ENCODE measurements at regions not wholly inside any gene's neighbourhood (a gene's known extent, or its start where the extent isn't known, plus 50 kb on each side); places are given as distances from the start of the nearest gene placed in this dataset.

- no peak for DNase-seq (ENCODE audit: extremely low read depth in 1 of 11, low read depth in 9 of 11, low spot score in 4 of 11)
These were observed 268.1 kb upstream of the LINC00305 start for GRCh38 chr18:64416990-64417389.

DNA sequence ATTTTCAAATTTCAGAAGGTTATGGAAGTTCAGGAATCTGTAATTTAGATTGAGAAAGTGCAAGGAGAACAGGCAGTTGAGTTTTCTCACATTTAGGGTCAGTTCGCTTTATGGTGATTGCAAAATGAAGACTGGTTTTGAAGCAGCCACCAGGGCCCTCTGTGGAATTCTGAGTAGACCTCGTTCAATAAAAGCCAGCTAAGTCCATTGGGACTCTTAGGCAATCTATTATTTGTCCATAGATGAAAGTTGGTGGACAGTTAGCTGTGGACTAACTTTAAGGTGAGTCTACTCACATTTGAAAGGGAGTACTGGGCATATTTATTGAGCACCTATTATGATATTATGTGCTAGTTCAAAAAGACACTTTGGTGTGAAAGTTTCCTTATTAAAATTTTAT, 266.3 kb upstream of the LINC00305 start:
- no peak for DNase-seq (ENCODE audit: extremely low read depth in 1 of 11, low read depth in 9 of 11, low spot score in 4 of 11)

- DNase-seq (ENCODE audit: extremely low read depth in 1 of 11, low read depth in 9 of 11, low spot score in 4 of 11), result no peak
These were observed 261.8 kb upstream of the LINC00305 start for GRCh38 chr18:64410685-64411084.

DNA sequence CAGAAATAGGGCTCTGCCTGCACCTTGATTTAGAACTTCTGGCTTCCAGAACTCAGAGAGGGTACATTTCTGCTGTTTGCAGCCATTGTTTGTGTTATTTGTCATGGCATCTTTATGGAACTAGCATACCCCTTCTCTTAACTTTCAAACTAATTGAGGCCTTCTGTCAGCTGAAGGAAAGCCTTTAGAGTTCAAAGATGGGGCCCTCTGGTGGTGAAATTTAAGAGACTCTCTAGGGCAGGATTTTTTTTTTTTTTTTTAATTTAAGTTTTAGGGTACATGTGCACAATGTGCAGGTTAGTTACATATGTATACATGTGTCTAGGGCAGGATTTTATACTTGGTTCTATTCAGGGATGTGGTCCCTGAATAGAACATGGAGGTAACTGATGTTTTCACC, 260.6 kb upstream of the LINC00305 start:
- no peak for DNase-seq (ENCODE audit: extremely low read depth in 1 of 11, low read depth in 9 of 11, low spot score in 4 of 11)

DNA sequence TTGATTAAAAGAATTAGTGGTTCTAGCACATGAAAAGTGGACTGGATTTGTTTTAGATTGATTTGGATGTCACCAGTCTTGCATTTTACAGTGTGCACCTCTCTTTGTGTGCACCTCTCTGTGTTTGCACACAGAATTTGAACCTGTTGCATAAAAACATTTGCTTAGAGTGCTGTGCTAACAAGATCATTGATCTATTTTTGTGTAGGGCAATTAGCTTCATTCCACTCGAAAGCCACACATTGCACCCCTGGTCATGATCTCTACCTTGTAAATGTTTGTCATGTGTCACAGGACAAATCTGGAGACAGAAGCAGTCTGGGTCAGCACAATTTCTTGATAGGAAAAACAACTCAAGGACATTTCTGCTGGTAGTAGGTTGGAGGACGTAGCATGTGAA, 258.7 kb upstream of the LINC00305 start:
- no peak for DNase-seq (ENCODE audit: extremely low read depth in 1 of 11, low read depth in 9 of 11, low spot score in 4 of 11)

GRCh38 chr18:64405161-64405560, 256.3 kb upstream of the LINC00305 start:
- no peak for DNase-seq (ENCODE audit: extremely low read depth in 1 of 11, low read depth in 9 of 11, low spot score in 4 of 11)

- no peak for DNase-seq (ENCODE audit: extremely low read depth in 1 of 11, low read depth in 9 of 11, low spot score in 4 of 11)
These were observed 255.1 kb upstream of the LINC00305 start for GRCh38 chr18:64403784-64404503.

DNA sequence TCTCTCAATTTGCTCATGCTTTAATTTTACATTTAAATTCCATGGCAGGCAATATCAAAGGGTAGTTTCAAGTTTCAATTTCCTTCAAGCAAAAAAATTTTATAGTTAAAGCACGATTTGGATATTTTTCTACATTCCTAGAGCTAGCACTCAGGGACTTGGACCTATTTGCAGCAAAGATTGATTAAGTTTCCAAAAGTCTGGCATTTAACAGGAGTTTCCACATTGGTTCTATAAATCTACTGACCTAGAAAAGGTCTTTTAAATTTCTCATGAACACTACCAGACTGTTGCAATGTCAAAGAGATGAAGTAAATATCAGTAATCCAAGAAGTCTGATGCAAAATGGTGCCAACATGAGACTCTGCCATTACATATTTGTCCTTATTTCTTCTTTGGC, 253.7 kb upstream of the LINC00305 start:
- no peak for DNase-seq (ENCODE audit: extremely low read depth in 1 of 11, low read depth in 9 of 11, low spot score in 4 of 11)

- DNase-seq (ENCODE audit: extremely low read depth in 1 of 11, low read depth in 9 of 11, low spot score in 4 of 11), result no peak
These were observed 252.6 kb upstream of the LINC00305 start for GRCh38 chr18:64401268-64402060.

DNA sequence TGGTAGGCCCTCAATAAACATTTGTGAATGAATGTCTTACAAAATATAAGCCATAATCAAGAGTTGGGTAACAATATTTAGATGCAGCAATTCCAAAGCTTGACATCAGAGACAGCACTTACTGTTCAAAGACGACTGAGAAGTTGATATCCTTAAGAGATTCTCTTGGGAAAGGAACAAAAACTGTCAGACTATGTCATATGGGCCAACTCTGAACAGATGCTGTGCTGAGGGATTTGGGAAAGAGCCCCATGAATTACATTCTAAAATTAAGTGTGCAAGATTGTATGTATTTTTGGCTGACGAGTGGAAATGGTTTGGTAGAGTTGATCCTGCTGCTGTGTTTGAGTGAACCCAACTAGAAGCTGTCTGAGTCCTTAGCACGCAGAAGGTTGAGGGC, 250.7 kb upstream of the LINC00305 start:
- DNase-seq (ENCODE audit: extremely low read depth in 1 of 11, low read depth in 9 of 11, low spot score in 4 of 11), result no peak

DNA sequence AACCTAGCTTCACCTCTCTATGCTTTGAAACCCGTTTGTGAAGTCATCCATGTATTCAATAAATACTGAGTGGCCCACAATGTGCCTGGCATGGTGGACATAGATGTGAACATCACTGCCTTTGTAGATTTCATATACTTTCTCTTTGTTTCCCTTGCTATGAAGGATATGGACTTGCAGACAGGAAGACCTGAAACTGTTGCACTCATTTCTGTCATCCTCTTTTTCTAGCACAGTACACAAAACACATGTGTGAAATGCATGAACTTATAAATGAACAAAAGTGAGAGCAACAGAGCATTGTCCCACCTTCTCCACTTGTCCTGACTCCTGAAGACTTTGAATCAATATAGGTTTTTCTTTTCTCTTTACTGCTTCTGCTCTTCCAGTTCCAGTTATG, 249.4 kb upstream of the LINC00305 start:
- no peak for DNase-seq (ENCODE audit: extremely low read depth in 1 of 11, low read depth in 9 of 11, low spot score in 4 of 11)

DNA sequence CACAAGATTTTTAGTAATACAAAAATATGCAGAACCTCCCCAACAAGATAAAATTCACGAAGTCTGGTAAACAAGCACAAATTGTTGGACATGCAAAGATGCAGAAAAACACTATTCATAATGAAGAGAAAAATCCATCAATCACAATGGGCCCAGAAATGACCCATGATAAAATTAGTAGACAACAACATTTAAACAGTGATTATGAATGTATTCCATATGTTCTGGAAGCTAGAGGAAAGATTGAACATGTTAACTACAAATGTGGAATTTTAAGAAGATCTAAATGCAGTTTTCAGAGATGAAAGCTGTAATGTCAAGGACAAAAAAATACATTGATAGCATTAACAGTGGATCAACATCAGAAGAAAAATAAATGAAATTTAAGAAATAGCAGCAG, 243.3 kb upstream of the LINC00305 start:
- DNase-seq (ENCODE audit: extremely low read depth in 1 of 11, low read depth in 9 of 11, low spot score in 4 of 11), result no peak

DNA sequence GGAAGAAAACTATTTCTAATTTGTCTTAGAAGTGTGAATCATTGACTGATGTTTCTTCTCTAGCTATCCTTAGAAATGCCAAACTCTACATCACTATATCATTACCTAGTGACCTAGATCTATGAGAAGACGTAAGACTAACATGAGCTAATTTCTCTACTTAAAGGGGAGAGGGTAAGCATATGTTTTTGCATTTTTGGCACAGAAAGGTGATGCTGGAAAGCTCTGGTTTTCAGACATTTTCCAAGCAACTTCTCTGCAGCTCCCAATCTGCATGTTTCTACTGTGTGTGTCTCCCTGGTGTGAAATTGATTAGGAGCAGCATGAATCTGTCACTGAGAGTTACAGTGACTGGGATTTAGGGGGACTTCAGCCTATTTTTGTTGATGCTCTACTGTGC, 235.2 kb upstream of the LINC00305 start:
- no peak for DNase-seq (ENCODE audit: extremely low read depth in 1 of 11, low read depth in 9 of 11, low spot score in 4 of 11)

GRCh38 chr18:64380117-64380516, 231.2 kb upstream of the LINC00305 start:
- no peak for DNase-seq (ENCODE audit: extremely low read depth in 1 of 11, low read depth in 9 of 11, low spot score in 4 of 11)

- no peak for DNase-seq (ENCODE audit: extremely low read depth in 1 of 11, low read depth in 9 of 11, low spot score in 4 of 11)
These were observed 230.8 kb upstream of the LINC00305 start for GRCh38 chr18:64379662-64380061.

DNA sequence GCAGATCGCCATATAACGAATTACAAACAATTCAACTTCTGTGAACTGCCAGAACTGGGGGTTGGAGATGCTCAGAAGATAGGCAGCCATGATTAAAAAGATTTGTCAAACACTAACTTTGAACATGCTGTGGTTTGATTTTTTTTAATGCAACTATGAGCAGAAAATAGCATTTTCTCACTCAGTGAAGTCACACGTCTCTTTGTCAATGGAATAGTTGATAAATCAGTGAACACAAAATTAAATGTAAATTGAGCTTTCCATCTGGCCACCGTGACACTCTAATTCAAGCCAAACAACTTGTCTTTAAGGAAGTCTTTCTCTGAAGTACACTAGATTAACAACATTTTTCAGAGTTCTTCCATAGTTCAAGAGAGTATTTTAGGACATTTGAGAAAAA, 228.6 kb upstream of the LINC00305 start:
- no peak for DNase-seq (ENCODE audit: extremely low read depth in 1 of 11, low read depth in 9 of 11, low spot score in 4 of 11)

DNA sequence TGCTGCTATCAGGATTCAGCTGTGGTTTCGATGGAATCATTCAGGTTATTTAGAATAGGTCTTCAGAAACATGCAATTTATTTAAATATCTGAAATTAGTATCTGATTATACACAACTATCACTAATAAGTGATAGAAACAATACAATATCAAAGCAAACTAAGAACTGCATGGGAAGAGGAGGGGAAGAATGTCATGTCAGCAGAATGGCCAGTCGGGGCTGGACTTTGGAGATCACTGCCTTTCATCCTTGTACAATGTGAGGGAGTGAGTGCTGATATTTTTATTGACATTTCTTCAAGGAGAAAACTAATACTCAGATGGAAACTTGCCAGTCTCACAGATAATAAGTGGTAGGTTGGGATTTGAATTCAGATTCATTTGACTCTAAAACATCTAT, 224.0 kb upstream of the LINC00305 start:
- no peak for DNase-seq (ENCODE audit: extremely low read depth in 1 of 11, low read depth in 9 of 11, low spot score in 4 of 11)

DNA sequence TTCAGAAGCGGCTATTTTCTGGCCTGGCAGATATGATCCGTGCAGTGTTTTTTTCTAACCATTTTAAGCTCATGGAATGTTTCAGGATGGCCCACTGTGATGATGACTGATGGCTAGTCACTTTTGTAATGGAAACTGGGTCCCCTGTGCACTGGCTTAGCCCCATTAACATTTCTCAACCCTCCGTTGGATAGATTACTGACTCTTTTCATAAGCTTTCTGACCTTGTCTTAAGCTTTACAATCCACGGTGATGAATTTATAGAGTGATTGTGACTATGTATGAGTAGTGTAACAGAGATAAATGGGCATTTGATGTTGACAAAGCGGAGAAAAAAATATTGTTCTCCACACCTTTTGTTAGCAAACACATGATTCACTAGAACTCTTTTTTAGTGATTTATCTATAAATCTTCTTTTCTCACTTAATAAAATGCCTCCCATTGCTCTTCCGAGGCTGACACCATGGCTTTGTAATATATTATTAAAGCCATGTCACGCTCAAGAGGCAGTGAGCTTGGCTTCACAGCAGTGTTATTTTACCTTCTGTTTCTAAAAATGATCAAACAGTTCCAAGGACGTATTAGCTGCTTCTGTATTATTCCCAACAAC, 221.0 kb upstream of the LINC00305 start:
- peak in 1 of 11 donors; percentile 15 for DNase-seq (ENCODE audit: extremely low read depth in 1 of 11, low read depth in 9 of 11, low spot score in 4 of 11)

GRCh38 chr18:64365106-64365505, 216.2 kb upstream of the LINC00305 start:
- DNase-seq (ENCODE audit: extremely low read depth in 1 of 11, low read depth in 9 of 11, low spot score in 4 of 11), result no peak

DNA sequence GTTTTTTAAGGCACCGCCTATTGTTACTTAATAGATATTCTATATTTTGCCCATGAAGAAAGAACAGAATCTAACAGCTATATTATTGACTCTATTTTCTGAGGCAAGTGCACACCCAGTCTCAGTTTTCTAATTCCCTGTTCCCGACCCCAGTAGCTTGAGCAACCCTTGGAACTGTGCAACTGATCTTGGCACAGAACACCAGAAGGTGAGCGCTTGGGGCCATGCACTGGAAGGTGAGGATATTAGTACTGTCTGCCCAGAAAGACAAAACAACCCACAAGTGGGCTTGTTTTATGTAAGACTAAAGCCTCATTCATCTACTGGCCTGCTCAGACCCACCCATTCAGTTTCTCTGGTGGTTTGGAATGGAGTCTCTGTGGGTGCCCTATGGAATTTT, 188.8 kb upstream of the LINC00305 start:
- DNase-seq (ENCODE audit: extremely low read depth in 1 of 11, low read depth in 9 of 11, low spot score in 4 of 11), result no peak

Data from renal cortex interstitium (tissue), 11 donors.